ENCODE measurements at regions not wholly inside any gene's neighbourhood (a gene's known extent, or its start where the extent isn't known, plus 50 kb on each side); places are given as distances from the start of the nearest gene placed in this dataset.
"Not testable (repeated sequence)": the region's sequence is repeated elsewhere in the genome, so short reads cannot be mapped to it uniquely, and the experiment has no call there.

GRCh38 chr3:101996832-101997231, 147.5 kb downstream of the NFKBIZ start:
- DNase-seq (ENCODE audit: low read depth in 2 of 2), result no peak

DNA sequence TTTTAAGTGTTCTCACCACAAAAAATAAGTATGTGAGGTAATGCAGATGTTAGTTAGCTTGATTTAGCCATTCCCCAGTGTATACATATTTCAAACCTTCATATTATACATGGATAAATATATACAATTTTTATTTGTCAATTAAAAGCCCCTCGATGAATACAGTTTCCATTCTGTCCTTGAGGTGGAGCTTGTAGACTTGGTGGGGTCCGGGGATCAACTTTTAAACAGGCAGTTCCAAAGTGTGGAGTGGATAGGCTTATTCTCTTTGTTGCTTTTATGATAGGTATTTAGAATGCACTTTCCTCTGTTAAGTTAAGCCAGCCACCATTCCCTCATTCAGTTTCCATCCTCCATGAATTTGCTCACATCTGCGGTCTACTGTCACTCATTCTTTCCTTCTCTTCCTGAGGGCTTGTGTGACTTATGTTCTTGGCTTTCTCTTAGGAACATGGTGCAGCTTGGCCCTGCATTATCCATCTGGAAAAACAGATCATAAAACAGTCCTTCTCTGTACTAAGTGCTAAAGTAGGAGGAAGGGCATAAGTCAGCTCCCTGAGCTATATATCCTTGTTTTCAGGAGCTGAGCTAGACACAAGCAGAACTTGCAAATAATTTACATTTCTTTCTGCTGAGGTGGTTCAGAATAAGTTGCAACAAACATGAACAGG, 149.1 kb downstream of the NFKBIZ start:
- DNase-seq (ENCODE audit: low read depth in 2 of 2), result no peak

DNA sequence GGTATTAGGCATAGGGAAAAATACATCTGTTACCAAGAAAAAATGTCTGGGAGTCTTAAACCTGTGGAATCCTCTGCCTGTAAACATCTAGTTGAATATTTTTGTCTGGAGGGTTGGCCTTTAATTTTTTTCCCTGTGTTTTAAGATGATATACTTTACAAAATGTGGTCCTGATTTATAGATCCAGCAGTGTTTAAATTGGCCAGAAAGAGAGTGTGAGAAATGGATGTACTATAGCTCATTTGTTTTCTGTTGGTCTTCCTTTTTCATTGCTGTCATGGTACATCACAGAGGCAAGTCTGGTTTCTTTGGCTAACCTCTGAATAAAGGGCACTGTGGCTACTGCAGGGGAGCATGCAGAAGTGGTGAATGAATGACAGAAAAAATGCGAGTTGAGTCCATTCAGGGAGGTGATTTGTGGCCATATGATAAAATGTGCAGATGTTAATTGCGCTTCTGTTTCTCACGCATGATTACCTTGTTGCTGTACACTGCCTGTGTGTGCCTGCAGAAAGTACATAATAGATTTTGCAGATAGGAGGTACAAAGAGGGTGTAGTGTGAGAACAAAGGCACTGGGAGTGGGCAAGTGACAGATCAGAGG, 150.0 kb downstream of the NFKBIZ start:
- no peak for DNase-seq (ENCODE audit: low read depth in 2 of 2)

DNA sequence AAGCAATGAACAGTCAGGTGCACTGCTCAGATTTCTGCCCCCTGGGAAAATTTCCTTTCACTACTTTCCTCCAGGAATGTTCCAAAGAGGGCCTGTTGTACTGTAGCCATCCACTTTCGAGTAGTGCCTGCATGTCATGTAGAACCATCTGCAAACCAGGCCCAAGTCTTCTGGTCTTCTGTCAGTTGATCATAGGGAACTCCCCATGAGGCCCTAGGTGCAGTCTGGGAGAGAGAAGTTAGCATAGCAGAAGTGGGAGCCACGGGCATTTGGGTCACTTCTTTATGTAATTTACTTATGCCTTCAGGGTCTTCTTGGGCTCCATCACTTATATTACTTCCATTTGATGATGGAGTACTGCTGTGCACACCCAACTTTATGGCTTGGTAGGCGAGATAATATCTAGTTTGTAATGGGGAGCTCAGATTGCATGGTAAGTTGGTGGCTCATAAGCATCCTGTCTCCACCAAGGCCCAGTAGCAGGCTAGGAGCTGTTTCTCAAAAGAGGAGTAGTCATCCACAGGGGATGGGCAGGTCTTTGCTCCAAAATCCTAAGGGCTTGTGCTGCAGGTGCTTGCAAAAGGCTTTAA, 151.4 kb downstream of the NFKBIZ start:
- DNase-seq (ENCODE audit: low read depth in 2 of 2), result no peak

GRCh38 chr3:102002056-102002455, 152.7 kb downstream of the NFKBIZ start:
- no peak for DNase-seq (ENCODE audit: low read depth in 2 of 2)

GRCh38 chr3:102004561-102004960, 155.2 kb downstream of the NFKBIZ start:
- DNase-seq (ENCODE audit: low read depth in 2 of 2), result no peak

- DNase-seq (ENCODE audit: low read depth in 2 of 2), result no peak
These were observed 156.2 kb downstream of the NFKBIZ start for GRCh38 chr3:102005551-102005950.

GRCh38 chr3:102006812-102007485, 157.6 kb downstream of the NFKBIZ start:
- no peak for DNase-seq (ENCODE audit: low read depth in 2 of 2)

- DNase-seq (ENCODE audit: low read depth in 2 of 2), result not testable (repeated sequence)
These were observed 159.1 kb downstream of the NFKBIZ start for GRCh38 chr3:102008436-102008835.

- DNase-seq (ENCODE audit: low read depth in 2 of 2), result no peak
These were observed 167.1 kb downstream of the NFKBIZ start for GRCh38 chr3:102016417-102016816.

- DNase-seq (ENCODE audit: low read depth in 2 of 2), result no peak
These were observed 168.5 kb downstream of the NFKBIZ start for GRCh38 chr3:102017784-102018183.

- no peak for DNase-seq (ENCODE audit: low read depth in 2 of 2)
These were observed 169.2 kb downstream of the NFKBIZ start for GRCh38 chr3:102018551-102018950.

DNA sequence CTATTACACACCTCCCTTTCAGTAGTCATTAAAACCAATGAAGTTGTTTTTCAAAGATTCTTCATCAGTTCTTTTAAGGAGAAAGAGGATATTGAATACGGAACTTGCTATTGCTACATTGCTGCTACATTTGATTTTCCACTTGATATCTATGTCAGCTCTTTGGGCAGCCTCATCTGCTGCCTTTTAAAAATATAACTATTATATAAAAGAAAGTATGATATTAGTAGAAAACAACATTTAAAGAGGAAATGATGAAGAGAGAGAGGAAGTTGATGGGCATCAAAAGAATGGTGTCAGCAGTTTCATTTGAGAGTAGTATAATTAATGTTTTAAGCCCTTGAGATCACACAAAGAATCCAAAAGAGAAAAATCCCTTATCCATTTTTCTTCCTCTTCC, 171.4 kb downstream of the NFKBIZ start:
- DNase-seq (ENCODE audit: low read depth in 2 of 2), result no peak

- no peak for DNase-seq (ENCODE audit: low read depth in 2 of 2)
These were observed 175.1 kb downstream of the NFKBIZ start for GRCh38 chr3:102024270-102024904.

GRCh38 chr3:102025606-102026270, 176.4 kb downstream of the NFKBIZ start:
- no peak for DNase-seq (ENCODE audit: low read depth in 2 of 2)

GRCh38 chr3:102026656-102027055, 177.3 kb downstream of the NFKBIZ start:
- DNase-seq (ENCODE audit: low read depth in 2 of 2), result no peak

- no peak for DNase-seq (ENCODE audit: low read depth in 2 of 2)
These were observed 181.3 kb downstream of the NFKBIZ start for GRCh38 chr3:102030661-102031060.

DNA sequence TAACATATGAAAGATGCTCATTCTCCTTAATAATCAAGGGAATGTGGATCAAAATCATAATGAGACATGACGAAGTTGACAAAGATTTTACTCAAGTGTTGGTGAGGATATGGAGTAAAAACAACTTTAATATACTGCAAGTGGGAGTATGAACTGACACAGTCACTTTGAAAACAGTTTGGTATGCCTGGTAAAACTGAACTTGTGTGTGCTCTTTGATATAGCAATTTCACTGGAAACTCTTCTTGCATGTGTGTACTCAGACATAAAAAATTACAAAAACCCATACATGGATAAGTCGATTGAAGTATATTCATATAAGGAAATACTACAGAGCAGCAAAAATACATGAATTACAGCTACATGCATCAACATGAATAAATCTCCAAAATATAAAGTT, 182.5 kb downstream of the NFKBIZ start:
- DNase-seq (ENCODE audit: low read depth in 2 of 2), result no peak

GRCh38 chr3:102032491-102033383, 183.4 kb downstream of the NFKBIZ start:
- DNase-seq (ENCODE audit: low read depth in 2 of 2), result no peak

- DNase-seq (ENCODE audit: low read depth in 2 of 2), result no peak
These were observed 185.5 kb downstream of the NFKBIZ start for GRCh38 chr3:102034639-102035451.
